Heart left ventricle (tissue), 16 donors: ENCODE measurements at regions not wholly inside any gene's neighbourhood (a gene's known extent, or its start where the extent isn't known, plus 50 kb on each side); places are given as distances from the start of the nearest gene placed in this dataset.
A peak's percentile ranks its signal among the peaks of the same experiment; 100 is the strongest.

Experiments used
- ATAC-seq, 4 donors: fragments of 200-7000 bp; cut with Tn5 transposase; one replicate each; pipeline ENCODE4 v1.9.1; 2020 to 2022; ENCODE audit warnings: moderate library complexity in 4 of 4, mild to moderate bottlenecking in 3 of 4, moderate number of reproducible peaks in 1 of 4
- DNase-seq, 5 donors: peaks; one replicate each; pipeline ENCODE4 v3.0.0-alpha.2; 2020
- H3K27ac ChIP-seq, 12 donors: fragments of 200-600 bp; sonication (generic) in 4 of 12; one replicate each; pipeline versions ENCODE4 v1.5.0 to v1.8.0; 2016 to 2022; ENCODE audit warnings: mild to moderate bottlenecking in 2 of 12
- H3K27me3 ChIP-seq, 9 donors: fragments of 200-600 bp; sonication (generic) in 2 of 9; one replicate each; pipeline versions ENCODE4 v1.5.1 to v1.8.0; 2016 to 2022; ENCODE audit warnings: mild to moderate bottlenecking in 3 of 9
- H3K36me3 ChIP-seq, 9 donors: fragments of 200-600 bp; sonication (generic) in 2 of 9; one replicate each; pipeline versions ENCODE4 v1.5.0 to v1.8.0; 2018 to 2022; ENCODE audit warnings: mild to moderate bottlenecking in 2 of 9
- H3K4me1 ChIP-seq, 12 donors: fragments of 200-600 bp; sonication (generic) in 4 of 12; one replicate each; pipeline versions ENCODE4 v1.5.0 to v1.8.0; 2016 to 2022; ENCODE audit warnings: mild to moderate bottlenecking in 3 of 12
- H3K4me3 ChIP-seq, 12 donors: fragments of 200-600 bp; sonication (generic) in 4 of 12; one replicate each; pipeline versions ENCODE4 v1.5.0 to v1.8.0; 2017 to 2022; ENCODE audit warnings: mild to moderate bottlenecking in 9 of 12, moderate library complexity in 4 of 12
- H3K9me3 ChIP-seq, 12 donors: fragments of 200-600 bp; sonication (generic) in 4 of 12; one replicate each; pipeline versions ENCODE4 v1.5.0 to v1.8.0; 2016 to 2022; ENCODE audit warnings: mild to moderate bottlenecking in 1 of 12
- CTCF ChIP-seq, 12 donors: fragments of 200-600 bp; sonication (generic) in 4 of 12; IDR thresholded peaks; one replicate each; pipeline versions ENCODE4 v1.5.0 to v1.8.0; 2018 to 2022; ENCODE audit warnings: antibody characterized with exemption in 12 of 12, mild to moderate bottlenecking in 5 of 12
- POLR2A ChIP-seq, 2 donors: fragments of 450-650 bp; IDR thresholded peaks; one replicate each; pipeline ENCODE4 v1.6.1; 2017; ENCODE audit warnings: antibody characterized with exemption in 2 of 2, mild to moderate bottlenecking in 2 of 2, moderate library complexity in 2 of 2
- WGBS, 4 donors: extraction: QIAGEN DNeasy Blood & Tissue Kit in 2 of 4; methylation state at CpG; one replicate each; pipeline versions ENCODE4 v1.1.5 to v1.1.7; 2013 to 2018; 5-methylcytosine and 5-hydroxymethylcytosine counted together
- intact Hi-C, 10 donors: fragments of 100-400 bp; cut with DNase I; formaldehyde crosslinking; loops; one replicate each; pipeline versions ENCODE4 v1.11.1 to v1.14.2; 2022
- donor health status: ischemic (EF 13 %, LVEDD 7.1; RV severe dilation, severe dysfunction).
- donor health status: healthy with polysubstance abuse.
- donor health status: DM: no; HTN: yes; CAD: no.
- donor health status: DM: no; HTN: no; CAD: no.
- donor health status: ischemic (EF 25% LVEDD 6.9; RV normal size, moderate dysfunction).
- donor health status: ischemic (EF 25% LVEDD 5.7; RV mildly dilated, moderate dysfunction).
- donor health status: healthy.
- donor health status: DM: yes; HTN: yes; CAD: no.
- donor health status: ischemic (EF 35%, LVEDD 5.7; RV mildly dilated, moderate dysfunction).
- donor health status: nonischemic (EF 11% LVEDD 7.7; RV severe dilation, severe dysfunction).
- donor health status: DM: yes; HTN: yes; CAD: no.
- donor health status: PGD.
- donor health status: ischemic (EF 29% LVEDD 5.4; RV normal size, mild dysfunction).
- donor health status: nonischemic (EF 23%, LVEDD 6.1; RV moderate dilation, normal function).

DNA sequence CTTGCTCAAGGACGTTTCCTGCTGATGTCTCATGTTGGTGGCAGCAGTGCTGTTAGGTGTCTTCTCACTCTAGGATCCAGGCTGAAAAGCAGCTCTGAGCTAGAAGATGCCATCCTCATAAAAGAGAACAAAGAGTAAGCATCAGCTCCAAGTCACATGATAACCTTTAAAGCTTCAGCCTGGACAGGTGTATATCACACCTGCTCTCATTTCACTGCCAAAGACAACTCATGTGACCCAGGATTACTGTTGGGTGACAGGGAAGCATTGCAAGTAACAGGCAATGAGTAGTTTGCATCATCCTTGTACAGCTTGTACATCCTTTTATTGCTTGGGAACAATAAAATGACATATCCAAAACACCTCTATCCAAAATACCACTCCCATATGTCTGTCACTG, 423.4 kb upstream of the DPP6 start:
- Histone ChIP-seq H3K9me3 (no peaks in the 10 kb centered on the region), H3K27ac (no peak overlapping the region), H3K36me3 (no peaks in the 10 kb centered on the region), H3K27me3 (no peaks in the 10 kb centered on the region), H3K4me3 (no peak overlapping the region), H3K4me1 (no peaks in the 10 kb centered on the region)
- TF ChIP-seq POLR2A (IDR thresholded peaks at IDR 0.05) (no peak), CTCF (IDR thresholded peaks at IDR 0.05) (no peak)
- ATAC-seq (no peak), DNase-seq (no peak)
- 36 to 77% (median 67%) methylated on average over 1 of the region's 1 CpG for WGBS, 4 donors
- intact Hi-C loops = no loop called here

DNA sequence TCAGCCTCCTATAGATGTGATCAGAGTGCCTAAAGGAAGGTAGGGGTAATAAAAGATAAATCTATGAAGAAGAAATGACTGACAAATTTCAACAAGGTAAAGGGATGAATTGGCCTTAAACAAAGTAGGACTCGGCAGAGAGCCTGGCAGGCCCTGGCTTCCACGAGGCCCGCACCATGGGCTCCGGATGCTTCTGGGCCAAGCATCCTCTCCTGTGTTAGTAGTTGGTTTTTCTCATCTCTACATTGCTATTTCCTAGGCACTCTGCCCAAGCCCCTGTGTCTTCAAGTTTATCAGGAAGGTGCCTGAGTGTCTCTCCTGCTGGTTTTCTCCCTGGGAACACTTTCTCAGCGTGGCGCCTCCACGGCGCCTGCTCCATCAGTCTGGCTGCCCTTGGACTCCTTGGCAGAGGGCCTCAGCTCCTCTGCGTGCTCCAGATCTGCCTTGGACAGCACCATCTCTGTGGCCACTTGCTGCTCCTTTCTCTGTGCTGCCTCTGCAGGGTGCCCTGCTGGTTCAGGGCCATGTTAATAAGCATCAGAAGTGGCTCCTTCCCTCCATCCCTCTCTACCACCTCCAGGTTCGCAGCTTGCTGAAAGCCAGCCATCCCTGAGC, 413.3 kb upstream of the DPP6 start:
- TF ChIP-seq POLR2A (IDR thresholded peaks at IDR 0.05) (no peak), CTCF (IDR thresholded peaks at IDR 0.05) (no peak)
- no peak for DNase-seq

DNA sequence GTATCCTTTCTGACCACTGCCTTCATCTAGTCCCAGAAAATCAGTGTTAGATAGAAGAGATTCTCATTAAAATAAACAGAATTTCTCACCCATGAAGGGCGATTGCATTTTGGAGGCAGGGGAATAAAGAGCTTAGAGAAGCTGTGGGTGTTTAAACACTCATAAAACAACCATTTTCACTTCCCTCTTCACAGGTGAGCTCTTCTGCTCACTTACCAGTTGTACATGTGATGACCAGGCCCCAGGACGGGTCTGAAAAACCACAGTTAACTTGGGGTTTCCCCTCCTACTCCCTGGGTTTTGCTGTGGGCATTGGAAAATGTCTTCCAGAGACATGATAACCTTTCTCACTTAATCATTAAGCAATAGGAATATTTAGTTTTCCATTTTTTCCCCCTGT, 411.6 kb upstream of the DPP6 start:
- 54 to 71% (median 66%) methylated on average over 2 of the region's 2 CpGs for WGBS, 4 donors
- H3K36me3 ChIP-seq = no peaks in the 10 kb centered on the region
- no peak overlapping the region for H3K27ac ChIP-seq
- DNase-seq (no peak), ATAC-seq (no peak)
- no peaks in the 10 kb centered on the region for H3K4me1 ChIP-seq
- intact Hi-C loops = no loop called here
- H3K27me3 ChIP-seq = no peaks in the 10 kb centered on the region
- TF ChIP-seq POLR2A (IDR thresholded peaks at IDR 0.05) = no peak
- TF ChIP-seq CTCF (IDR thresholded peaks at IDR 0.05) = no peak
- H3K9me3 ChIP-seq = peaks cover 0 to 39% (median 11%) of the 10 kb centered on the region in 12 donors
- H3K4me3 ChIP-seq = no peak overlapping the region

More for the DNA sequence above, 413.3 kb upstream of the DPP6 start:
- H3K27me3 ChIP-seq = no peaks in the 10 kb centered on the region
- no peaks in the 10 kb centered on the region for H3K4me1 ChIP-seq
- 74 to 82% (median 78%) methylated on average over 10 of the region's 10 CpGs for WGBS, 4 donors
- ATAC-seq = no peak
- no peak overlapping the region for H3K4me3 ChIP-seq
- peaks cover 0 to 26% (median 11%) of the 10 kb centered on the region in 12 donors for H3K9me3 ChIP-seq
- no peak overlapping the region for H3K27ac ChIP-seq
- no peaks in the 10 kb centered on the region for H3K36me3 ChIP-seq
- intact Hi-C loops = no loop called here

DNA sequence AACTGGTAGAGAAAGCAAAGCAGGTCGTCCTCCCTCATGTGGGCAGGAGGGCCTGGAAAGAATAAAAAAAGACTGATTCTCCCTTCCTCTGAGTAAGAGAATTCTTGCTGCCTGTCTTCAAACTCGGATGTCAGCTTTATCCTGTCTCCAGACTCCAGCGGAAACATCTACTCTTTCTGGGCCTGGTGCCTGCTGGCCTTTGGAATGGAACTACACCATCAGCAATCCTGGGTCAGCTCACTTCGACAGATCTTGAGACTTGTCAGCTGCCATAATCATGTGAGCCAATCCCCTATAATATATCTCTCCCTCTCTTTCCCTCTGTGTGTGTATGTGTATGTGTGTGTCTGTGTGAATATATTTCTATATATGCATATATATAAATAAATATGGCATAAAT, 411.0 kb upstream of the DPP6 start:
- no peak for TF ChIP-seq CTCF (IDR thresholded peaks at IDR 0.05)
- TF ChIP-seq POLR2A (IDR thresholded peaks at IDR 0.05) = no peak
- H3K27ac ChIP-seq = peak overlapping the region in 1 of 12 donors; percentile 8
- H3K9me3 ChIP-seq = peaks cover 0 to 39% (median 11%) of the 10 kb centered on the region in 12 donors

More for the DNA sequence above, 411.0 kb upstream of the DPP6 start:
- H3K36me3 ChIP-seq = no peaks in the 10 kb centered on the region
- H3K4me1 ChIP-seq = no peaks in the 10 kb centered on the region
- H3K27me3 ChIP-seq = no peaks in the 10 kb centered on the region
- 43 to 57% (median 47%) methylated on average over 4 of the region's 4 CpGs for WGBS, 4 donors
- peak in 3 of 5 donors; percentile 28 to 57 (median 35) for DNase-seq
- H3K4me3 ChIP-seq = no peak overlapping the region
- peak in 2 of 4 donors; percentile 46 to 47 for ATAC-seq
- intact Hi-C loops = no loop called here
